Heart left ventricle (tissue), 16 donors: ENCODE measurements at regions not wholly inside any gene's neighbourhood (a gene's known extent, or its start where the extent isn't known, plus 50 kb on each side); places are given as distances from the start of the nearest gene placed in this dataset.

Experiments used
- ATAC-seq, 4 donors: fragments of 200-7000 bp; cut with Tn5 transposase; one replicate each; pipeline ENCODE4 v1.9.1; 2020 to 2022; ENCODE audit warnings: moderate library complexity in 4 of 4, mild to moderate bottlenecking in 3 of 4, moderate number of reproducible peaks in 1 of 4
- DNase-seq, 5 donors: peaks; one replicate each; pipeline ENCODE4 v3.0.0-alpha.2; 2020
- H3K27ac ChIP-seq, 12 donors: fragments of 200-600 bp; sonication (generic) in 4 of 12; one replicate each; pipeline versions ENCODE4 v1.5.0 to v1.8.0; 2016 to 2022; ENCODE audit warnings: mild to moderate bottlenecking in 2 of 12
- H3K27me3 ChIP-seq, 9 donors: fragments of 200-600 bp; sonication (generic) in 2 of 9; one replicate each; pipeline versions ENCODE4 v1.5.1 to v1.8.0; 2016 to 2022; ENCODE audit warnings: mild to moderate bottlenecking in 3 of 9
- H3K36me3 ChIP-seq, 9 donors: fragments of 200-600 bp; sonication (generic) in 2 of 9; one replicate each; pipeline versions ENCODE4 v1.5.0 to v1.8.0; 2018 to 2022; ENCODE audit warnings: mild to moderate bottlenecking in 2 of 9
- H3K4me1 ChIP-seq, 12 donors: fragments of 200-600 bp; sonication (generic) in 4 of 12; one replicate each; pipeline versions ENCODE4 v1.5.0 to v1.8.0; 2016 to 2022; ENCODE audit warnings: mild to moderate bottlenecking in 3 of 12
- H3K4me3 ChIP-seq, 12 donors: fragments of 200-600 bp; sonication (generic) in 4 of 12; one replicate each; pipeline versions ENCODE4 v1.5.0 to v1.8.0; 2017 to 2022; ENCODE audit warnings: mild to moderate bottlenecking in 9 of 12, moderate library complexity in 4 of 12
- H3K9me3 ChIP-seq, 12 donors: fragments of 200-600 bp; sonication (generic) in 4 of 12; one replicate each; pipeline versions ENCODE4 v1.5.0 to v1.8.0; 2016 to 2022; ENCODE audit warnings: mild to moderate bottlenecking in 1 of 12
- CTCF ChIP-seq, 12 donors: fragments of 200-600 bp; sonication (generic) in 4 of 12; IDR thresholded peaks; one replicate each; pipeline versions ENCODE4 v1.5.0 to v1.8.0; 2018 to 2022; ENCODE audit warnings: antibody characterized with exemption in 12 of 12, mild to moderate bottlenecking in 5 of 12
- POLR2A ChIP-seq, 2 donors: fragments of 450-650 bp; IDR thresholded peaks; one replicate each; pipeline ENCODE4 v1.6.1; 2017; ENCODE audit warnings: antibody characterized with exemption in 2 of 2, mild to moderate bottlenecking in 2 of 2, moderate library complexity in 2 of 2
- WGBS, 4 donors: extraction: QIAGEN DNeasy Blood & Tissue Kit in 2 of 4; methylation state at CpG; one replicate each; pipeline versions ENCODE4 v1.1.5 to v1.1.7; 2013 to 2018; 5-methylcytosine and 5-hydroxymethylcytosine counted together
- intact Hi-C, 10 donors: fragments of 100-400 bp; cut with DNase I; formaldehyde crosslinking; loops; one replicate each; pipeline versions ENCODE4 v1.11.1 to v1.14.2; 2022
- donor health status: ischemic (EF 13 %, LVEDD 7.1; RV severe dilation, severe dysfunction).
- donor health status: healthy with polysubstance abuse.
- donor health status: DM: no; HTN: yes; CAD: no.
- donor health status: DM: no; HTN: no; CAD: no.
- donor health status: ischemic (EF 25% LVEDD 6.9; RV normal size, moderate dysfunction).
- donor health status: ischemic (EF 25% LVEDD 5.7; RV mildly dilated, moderate dysfunction).
- donor health status: healthy.
- donor health status: DM: yes; HTN: yes; CAD: no.
- donor health status: ischemic (EF 35%, LVEDD 5.7; RV mildly dilated, moderate dysfunction).
- donor health status: nonischemic (EF 11% LVEDD 7.7; RV severe dilation, severe dysfunction).
- donor health status: DM: yes; HTN: yes; CAD: no.
- donor health status: PGD.
- donor health status: ischemic (EF 29% LVEDD 5.4; RV normal size, mild dysfunction).
- donor health status: nonischemic (EF 23%, LVEDD 6.1; RV moderate dilation, normal function).

DNA sequence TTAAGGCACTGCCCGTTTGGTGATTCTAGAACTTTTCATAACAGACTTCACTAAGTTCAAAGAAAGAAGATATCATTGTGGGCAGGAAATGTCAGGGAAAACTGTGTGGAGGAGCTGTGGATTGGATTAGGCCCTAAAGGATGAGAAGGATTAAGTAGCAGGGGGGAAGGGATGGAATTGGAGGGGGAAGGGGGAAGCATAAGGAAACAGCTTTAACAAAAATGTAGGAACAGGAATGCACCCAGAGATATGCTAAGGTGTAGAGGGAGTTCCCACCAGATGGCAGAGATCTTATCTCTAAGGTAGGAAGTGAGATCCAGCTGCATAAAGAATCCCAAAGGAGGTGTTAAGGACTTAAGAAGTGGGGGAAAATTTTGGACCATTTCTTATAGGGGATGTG, 114.5 kb downstream of the LARP7 start:
- H3K36me3 ChIP-seq: no peaks in the 10 kb centered on the region
- peaks cover 0 to 13% (median 3%) of the 10 kb centered on the region in 12 donors for H3K4me1 ChIP-seq
- H3K27ac ChIP-seq: no peak overlapping the region
- H3K4me3 ChIP-seq: no peak overlapping the region
- H3K9me3 ChIP-seq: no peaks in the 10 kb centered on the region
- H3K27me3 ChIP-seq: no peaks in the 10 kb centered on the region
- TF ChIP-seq POLR2A (IDR thresholded peaks at IDR 0.05): no peak
- TF ChIP-seq CTCF (IDR thresholded peaks at IDR 0.05): no peak
- ATAC-seq (no peak), DNase-seq (no peak)
- 47 to 60% (median 51%) methylated on average over 1 of the region's 1 CpG for WGBS, 4 donors
- intact Hi-C loops: no loop called here

DNA sequence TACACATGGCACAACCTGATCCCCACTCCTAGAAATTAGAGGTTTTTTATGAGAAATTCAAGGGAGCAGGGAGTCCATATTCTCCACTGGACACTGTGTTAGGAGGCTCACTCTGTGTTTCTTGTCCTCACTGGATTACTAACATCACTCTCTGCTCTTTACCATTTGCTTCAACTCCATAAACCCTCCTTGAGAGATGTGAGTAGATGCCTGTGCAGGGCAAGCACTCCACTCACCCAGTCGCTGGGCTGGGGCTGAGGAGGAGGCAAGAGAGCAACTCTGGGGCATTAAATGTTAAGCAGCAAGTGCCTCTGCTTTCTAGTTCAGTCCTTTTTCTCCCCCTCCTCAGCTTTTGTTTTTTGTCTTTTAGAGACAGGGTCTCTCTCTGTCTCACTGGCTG, 115.1 kb downstream of the LARP7 start:
- TF ChIP-seq CTCF (IDR thresholded peaks at IDR 0.05) (no peak), POLR2A (IDR thresholded peaks at IDR 0.05) (no peak)
- H3K36me3 ChIP-seq: no peaks in the 10 kb centered on the region
- H3K4me1 ChIP-seq: peaks cover 0 to 7% (median 3%) of the 10 kb centered on the region in 12 donors
- H3K4me3 ChIP-seq: no peak overlapping the region
- H3K27me3 ChIP-seq: no peaks in the 10 kb centered on the region
- intact Hi-C loops: no loop called here
- no peak overlapping the region for H3K27ac ChIP-seq
- DNase-seq (no peak), ATAC-seq (no peak)
- WGBS, 4 donors: 44 to 64% (median 52%) methylated on average over 1 of the region's 1 CpG
- H3K9me3 ChIP-seq: no peaks in the 10 kb centered on the region

GRCh38 chr4:112752510-112752909, 115.6 kb downstream of the LARP7 start:
- no peaks in the 10 kb centered on the region for H3K27me3 ChIP-seq
- no peak overlapping the region for H3K27ac ChIP-seq
- H3K9me3 ChIP-seq: no peaks in the 10 kb centered on the region
- H3K4me1 ChIP-seq: peaks cover 0 to 6% (median 0%) of the 10 kb centered on the region in 12 donors
- TF ChIP-seq POLR2A (IDR thresholded peaks at IDR 0.05) (no peak), CTCF (IDR thresholded peaks at IDR 0.05) (no peak)
- H3K36me3 ChIP-seq: no peaks in the 10 kb centered on the region
- DNase-seq (no peak), ATAC-seq (no peak)
- H3K4me3 ChIP-seq: no peak overlapping the region
- intact Hi-C loops: no loop called here
- 89 to 96% (median 94%) methylated on average over 3 of the region's 3 CpGs for WGBS, 4 donors

DNA sequence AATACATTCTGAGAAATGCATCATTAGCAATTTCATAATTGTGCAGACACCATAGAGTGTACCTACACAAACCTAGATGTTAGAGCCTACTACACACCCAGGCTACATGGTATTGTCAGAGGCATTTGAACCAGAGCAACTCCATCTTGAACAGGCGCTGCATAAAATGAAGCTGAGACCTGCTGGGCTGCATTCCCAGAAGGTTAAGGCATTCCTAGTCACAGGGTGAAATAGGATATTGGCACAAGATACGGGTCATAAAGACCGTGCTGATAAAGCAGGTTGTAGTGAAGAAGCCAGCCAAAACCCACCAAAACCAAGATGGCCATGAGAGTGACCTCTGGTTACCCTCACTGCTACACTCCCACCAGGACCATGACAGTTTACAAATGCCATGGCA, 116.4 kb downstream of the LARP7 start:
- no peaks in the 10 kb centered on the region for H3K9me3 ChIP-seq
- no peak overlapping the region for H3K4me3 ChIP-seq
- intact Hi-C loops: no loop called here
- DNase-seq: no peak
- H3K27ac ChIP-seq: no peak overlapping the region
- no peaks in the 10 kb centered on the region for H3K27me3 ChIP-seq
- TF ChIP-seq CTCF (IDR thresholded peaks at IDR 0.05): no peak
- H3K36me3 ChIP-seq: no peaks in the 10 kb centered on the region
- 53 to 65% (median 63%) methylated on average over 3 of the region's 3 CpGs for WGBS, 4 donors
- no peak for ATAC-seq
- H3K4me1 ChIP-seq: peaks cover 0 to 6% (median 0%) of the 10 kb centered on the region in 12 donors
